Activated CD8-positive, alpha-beta memory T cell treated with anti-CD3 and anti-CD28 coated beads for 36 hours (primary cell): ENCODE measurements at regions not wholly inside any gene's neighbourhood (a gene's known extent, or its start where the extent isn't known, plus 50 kb on each side); places are given as distances from the start of the nearest gene placed in this dataset.

Source experiments
- CTCF ChIA-PET: fragments of 350-600 bp; sonication (Branson Sonifier 250); formaldehyde crosslinking; loops from one replicate; lab custom pipeline; 2021; ENCODE audit warnings: antibody characterized with exemption; lab: Charles Lee
- POLR2A ChIA-PET: fragments of 350-600 bp; sonication (Branson Sonifier 250); formaldehyde crosslinking; loops from one replicate; lab custom pipeline; 2021; ENCODE audit warnings: antibody characterized with exemption; lab: Charles Lee

DNA sequence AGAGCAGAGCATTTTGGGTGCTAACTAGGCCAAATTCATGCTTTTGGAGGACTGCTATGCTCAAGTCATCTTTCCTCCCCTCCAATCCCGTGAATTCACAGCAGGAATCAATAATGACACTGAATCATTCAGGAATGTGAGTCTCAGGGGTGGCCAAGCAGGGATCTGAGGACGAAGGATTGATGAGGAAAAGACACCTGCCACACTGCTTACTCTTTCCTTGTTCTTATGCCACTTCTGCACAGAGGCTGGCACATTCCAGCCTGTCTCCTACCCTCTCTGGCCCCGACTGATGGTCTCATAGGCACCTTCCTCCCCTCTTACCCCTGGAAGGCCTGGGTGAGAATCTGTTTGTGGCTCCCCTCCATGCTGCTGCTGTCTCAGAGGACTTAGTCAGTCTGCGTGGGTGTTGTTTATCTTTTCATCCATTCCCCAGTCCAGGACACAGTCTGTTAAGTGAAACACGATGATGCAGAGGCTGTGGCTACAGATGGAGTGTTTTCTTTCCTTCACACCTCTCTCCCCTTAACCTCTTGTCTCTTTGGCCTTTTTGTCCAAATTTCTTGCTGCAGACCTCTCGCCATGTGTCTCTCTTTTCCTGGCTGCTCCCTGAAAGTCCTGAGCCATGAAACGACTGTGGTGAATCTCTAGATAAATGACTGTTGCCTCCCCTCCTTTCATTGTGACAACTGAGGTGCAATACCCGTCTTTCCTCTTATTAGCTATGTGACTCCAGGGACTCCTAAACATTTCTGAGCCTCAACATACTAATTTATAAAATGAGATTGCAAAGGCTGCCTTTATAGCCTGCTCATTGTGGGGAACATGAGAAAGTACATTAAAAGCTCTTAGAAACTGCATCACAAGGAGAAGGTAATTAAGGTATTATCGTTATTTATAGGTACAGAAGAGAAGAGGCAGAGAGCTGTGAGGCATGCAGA lies 86.9 kb downstream of the RDH14 start:
- CTCF ChIA-PET, result no interaction called here
- POLR2A ChIA-PET, result no interaction called here

DNA sequence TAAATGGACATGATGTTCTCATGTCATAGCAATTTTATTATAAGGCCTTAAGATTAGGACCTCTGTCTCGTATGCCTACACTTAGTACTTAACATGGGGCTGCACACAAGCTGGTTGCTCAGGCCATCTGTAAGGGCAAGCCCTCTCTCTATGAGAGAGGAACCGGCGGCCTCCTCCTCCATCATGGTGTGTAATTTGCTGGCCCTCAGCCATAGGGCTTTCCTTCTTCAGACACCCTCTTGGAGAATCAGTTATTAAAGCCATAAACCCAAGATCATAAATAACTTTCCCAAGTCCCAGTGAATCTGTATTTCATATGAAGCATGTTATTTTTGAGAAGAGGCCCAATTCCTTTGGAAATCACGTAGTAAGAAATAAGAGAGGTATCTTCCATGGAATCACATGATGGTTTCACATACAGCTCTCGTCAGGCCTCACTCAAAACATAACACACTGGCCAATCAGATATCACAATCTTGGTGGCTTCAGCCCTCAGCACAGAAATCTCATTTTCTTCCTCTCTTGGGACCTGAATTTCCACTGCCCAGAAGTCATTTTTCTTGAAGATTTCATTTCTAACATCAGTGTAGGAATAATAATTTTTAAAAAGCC lies 92.6 kb downstream of the RDH14 start:
- ChIA-PET CTCF (no interaction called here), POLR2A (no interaction called here)

DNA sequence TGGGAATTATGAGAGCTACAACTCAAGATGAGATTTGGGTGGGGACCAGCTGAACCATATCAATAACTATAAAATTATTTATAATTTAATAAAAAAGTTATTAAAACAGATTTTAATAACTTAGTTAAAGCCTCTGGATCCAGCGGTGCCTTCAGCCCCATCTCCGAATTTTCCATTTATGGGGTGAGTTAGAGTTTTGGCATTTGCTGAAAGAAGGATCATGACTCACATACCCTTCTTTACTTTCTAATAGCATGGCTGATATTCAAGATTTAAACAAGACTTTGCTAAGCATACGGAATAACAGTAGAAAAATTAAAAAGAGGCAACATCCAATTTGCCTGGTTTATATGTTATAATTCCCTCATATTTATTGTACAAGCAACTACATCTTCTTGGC lies 94.5 kb downstream of the RDH14 start:
- ChIA-PET POLR2A (no interaction called here), CTCF (no interaction called here)

DNA sequence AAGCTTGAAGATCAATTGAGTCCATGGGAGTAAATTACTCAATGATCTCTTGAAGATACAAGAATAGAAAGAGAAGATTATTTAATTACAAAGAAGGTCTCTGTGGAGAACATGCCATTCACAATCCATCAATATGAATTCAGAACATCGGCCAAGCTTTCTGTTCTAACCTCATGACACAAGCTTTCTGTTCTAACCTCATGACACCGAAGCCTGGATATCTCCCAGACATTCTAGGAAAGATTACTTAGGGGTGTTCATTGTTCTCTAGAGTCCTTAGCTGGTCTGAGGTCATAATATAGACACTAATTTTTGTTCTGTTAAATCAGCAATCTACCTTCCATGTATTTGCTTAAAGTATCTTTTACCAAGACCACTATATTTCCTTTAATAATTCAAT lies 95.5 kb downstream of the RDH14 start:
- ChIA-PET CTCF (no interaction called here), POLR2A (no interaction called here)

DNA sequence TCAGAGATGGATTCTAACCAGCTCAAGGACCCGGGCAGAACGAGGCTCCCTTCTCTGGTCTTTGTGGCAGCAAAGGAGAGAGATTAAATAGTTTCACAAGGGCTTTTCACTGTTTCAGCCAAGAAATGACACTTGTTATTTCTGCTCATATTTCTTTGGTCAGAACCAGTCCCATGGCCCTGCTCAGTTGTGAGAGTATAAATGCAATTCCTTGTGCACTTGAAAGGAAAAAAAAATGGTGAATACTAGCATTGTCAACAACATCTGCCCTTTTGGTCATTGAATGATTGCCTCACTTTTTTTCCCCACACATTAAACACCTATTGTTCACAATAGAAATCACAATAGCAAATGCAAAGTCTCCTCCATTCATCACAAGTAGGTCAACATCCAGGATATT lies 104.4 kb downstream of the RDH14 start:
- ChIA-PET CTCF (no interaction called here), POLR2A (no interaction called here)

DNA sequence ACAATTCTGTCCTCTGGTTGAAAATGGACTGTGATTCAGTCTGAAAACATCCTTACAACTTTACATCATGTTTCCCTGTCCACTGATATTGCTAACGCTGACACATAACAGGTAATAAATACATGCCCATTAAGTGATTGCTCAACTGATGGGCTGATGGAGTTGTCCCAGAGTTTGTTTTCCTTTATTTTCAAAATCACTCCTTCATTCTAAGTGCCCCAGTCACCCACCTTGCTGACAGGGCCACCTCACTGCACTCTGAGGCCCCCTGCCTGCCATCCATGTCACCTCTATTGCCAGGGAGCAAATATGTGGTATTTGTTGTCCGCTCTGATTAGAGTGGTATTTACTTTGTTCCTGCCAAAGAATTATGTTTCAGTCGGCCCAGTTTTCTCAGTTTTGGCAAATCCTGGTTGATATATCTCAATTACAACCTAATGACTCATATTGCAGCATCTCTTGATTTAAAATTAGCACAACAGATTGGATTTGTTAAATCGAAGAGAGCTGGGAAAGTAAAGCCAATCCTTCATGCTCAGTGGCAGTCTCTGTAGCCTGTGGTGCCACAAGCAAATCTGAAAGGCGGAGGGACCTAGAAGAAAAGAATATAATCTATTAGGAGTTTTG lies 105.1 kb downstream of the RDH14 start:
- ChIA-PET POLR2A (no interaction called here), CTCF (no interaction called here)

DNA sequence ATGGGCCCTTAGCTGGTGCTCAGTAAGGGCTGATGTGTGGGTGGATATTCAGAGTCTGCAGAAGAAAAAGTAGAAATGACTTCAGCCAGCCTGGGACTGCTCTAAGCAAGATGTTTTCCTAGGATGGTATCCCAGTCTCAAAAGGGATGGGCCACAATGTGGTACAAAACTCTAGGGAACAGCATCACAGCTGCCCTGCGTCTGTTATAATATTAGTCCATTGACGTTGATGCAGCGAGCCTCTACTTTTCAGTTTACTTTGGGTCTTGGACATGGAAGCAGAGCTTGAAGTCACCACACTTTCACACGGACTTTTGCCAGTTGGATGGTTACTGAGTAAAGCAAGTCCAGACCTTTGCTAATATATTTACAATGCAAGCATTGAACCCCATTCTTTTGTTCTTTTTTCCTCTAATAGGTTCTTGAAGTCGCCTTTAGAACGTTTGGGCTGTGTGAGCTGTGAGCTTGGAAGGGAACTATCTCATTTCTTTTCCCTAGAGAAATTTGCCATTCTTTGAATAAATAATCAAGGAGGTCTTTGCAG lies 105.7 kb downstream of the RDH14 start:
- CTCF ChIA-PET, result no interaction called here
- POLR2A ChIA-PET, result no interaction called here

DNA sequence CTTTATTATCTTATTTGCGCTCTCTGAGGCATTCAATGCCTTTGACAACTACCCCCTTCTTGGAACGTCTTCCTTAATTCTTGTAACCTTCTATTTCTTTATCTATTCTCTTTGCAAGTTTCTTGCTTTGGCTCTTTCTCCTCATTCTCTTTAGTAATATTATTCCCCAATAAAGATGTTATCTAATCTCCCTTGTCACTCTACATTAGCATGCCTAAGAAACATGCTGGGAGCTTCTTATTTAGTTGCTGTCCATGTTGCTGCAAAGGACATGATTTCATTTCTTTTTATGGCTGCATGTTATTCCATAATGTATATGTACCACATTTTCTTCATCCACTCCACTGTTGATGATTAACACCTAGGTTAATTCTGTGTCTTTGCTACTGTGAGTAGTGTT lies 113.7 kb downstream of the RDH14 start:
- ChIA-PET CTCF (no interaction called here), POLR2A (no interaction called here)

DNA sequence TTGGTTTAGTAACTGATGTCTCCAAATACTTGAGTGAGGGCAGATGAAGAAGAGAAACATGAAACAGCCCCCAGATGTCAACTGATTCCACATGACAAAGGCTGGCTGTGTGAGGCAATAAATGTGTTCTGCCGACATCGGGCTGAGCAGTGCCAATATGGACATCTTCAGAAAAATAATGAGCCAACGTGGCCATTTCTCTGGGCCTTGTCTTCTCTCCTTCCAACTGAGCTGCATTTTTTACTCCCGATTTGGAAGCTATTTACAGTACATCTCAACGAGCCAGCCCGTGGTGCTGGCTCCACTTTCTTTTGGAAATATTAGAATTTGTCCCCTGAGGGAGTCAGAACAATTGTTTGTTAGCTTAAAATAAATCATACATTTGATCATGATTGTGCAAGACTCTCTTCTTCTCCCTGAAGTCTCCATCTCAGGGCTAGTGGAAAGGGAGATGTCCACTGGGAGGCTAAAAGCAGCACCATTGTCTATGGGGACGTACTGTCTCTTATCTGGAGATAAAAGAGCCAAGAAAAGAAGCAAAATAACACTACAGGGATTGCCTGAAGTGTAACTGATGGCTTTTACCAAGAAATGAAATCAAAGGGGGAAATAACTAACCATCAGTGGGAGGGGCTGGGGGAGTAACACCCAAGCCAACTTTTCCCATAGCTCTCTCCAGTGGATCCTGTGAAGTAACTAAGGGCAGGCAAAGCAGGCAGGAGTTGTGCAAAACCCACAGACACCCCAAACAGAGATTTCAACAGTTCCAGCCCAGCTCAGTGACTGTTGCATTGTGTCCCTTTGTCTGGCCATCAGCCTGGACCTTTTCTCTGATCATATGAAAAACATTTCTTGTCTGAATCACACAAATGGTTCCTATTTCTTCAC lies 114.8 kb downstream of the RDH14 start:
- ChIA-PET POLR2A (no interaction called here), CTCF (no interaction called here)

DNA sequence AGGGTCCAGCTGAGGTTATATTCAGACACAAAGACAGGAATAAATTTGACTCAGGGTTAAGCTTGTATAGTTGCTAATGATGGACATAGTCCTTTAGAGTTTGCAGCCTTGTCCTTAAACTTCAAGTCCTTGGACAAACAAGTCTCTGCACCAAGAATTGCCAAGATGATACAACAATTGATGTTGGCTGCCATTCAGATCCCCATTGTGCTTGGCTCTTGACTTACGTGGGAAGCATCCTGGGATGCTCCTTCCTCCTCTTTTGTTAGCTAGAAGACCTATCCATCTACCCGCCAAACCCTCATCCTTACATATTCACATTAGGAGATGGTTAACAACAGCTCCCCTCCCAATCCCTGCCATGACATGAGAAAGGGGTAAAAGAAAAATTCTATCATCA lies 115.6 kb downstream of the RDH14 start:
- POLR2A ChIA-PET, result no interaction called here
- CTCF ChIA-PET, result no interaction called here

DNA sequence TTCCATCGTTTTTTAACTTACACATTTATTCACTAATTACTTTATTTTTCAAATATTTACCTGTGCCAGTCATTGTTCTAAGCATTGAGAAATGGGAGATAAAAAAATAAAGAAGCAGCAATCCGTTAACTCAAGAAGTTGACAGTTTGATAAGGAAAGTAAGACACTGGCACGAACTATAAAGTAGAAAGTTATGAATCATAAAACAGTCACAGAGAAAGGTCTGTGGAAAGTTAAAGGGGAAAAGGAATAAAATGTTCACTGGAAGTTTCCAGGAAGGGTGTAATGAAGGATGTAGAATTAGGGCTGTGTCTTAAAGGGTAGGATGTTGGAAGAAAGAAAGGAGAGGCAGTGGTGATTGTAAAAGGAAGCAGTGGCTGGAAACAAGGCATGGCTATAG lies 118.9 kb downstream of the RDH14 start:
- ChIA-PET CTCF (no interaction called here), POLR2A (no interaction called here)

DNA sequence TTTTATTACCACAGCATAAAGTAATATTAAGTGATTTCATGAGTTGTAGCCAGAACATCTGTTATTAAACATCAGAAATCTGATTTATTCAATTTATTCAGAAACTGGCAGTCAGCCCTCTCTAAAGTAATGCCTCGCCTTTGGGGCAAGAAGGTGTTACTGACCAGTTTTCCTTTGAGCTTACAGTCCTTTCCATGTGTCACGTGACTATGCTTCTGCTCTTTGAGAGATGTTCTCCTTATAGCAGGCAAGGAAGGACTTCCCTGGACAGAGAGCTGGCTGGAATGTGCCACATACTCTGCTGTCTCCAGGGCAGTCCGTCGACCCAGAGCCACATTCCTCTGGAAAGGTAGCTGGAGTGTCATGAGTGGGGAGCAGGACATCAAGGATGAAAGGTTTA lies 119.7 kb downstream of the RDH14 start:
- CTCF ChIA-PET, result no interaction called here

DNA sequence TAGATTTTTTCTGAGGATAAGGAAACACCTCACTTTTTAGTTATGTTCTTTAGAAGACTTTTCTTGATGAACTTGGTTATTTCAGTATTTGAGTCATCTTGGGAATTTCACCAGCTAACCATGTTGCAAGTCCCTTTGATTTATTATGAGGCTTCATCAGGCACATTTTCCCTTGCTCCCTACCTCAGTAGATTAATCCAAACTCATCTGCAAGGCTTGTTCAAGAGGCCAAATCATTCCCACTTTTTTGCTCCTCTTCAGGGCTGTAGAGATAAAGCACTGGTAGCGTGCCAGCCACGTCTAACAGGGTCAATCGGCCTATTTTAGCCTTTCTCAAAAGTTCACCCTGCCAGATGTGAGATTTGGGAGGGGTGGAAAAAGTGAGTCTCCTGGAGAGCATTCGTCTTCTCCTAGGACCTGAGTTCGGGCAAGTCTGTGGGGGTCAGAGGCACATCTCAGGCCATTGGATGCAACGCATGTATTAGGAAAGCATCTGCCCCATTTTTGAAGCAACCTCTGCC lies 120.3 kb downstream of the RDH14 start:
- ChIA-PET POLR2A (no interaction called here), CTCF (no interaction called here)

More for the DNA sequence above, 119.7 kb downstream of the RDH14 start:
- POLR2A ChIA-PET, result no interaction called here

DNA sequence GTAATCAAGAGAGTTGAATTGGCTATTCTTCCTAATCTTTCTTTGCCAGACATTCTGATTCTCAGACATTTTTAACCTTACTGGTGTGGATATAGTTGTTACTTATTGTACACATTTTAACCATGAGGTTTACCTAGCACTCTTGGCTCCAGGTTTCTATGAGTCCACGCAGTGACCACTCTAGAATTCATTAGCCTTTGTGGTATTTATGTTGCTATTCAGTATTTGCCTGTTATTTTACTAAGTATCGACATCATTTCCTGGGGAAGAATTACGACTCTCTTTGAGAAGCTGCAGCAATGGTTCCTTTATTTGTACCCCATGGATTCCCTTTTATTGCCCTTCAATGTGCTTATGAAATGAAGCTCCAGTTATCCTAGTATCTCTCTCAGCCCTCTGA lies 120.7 kb downstream of the RDH14 start:
- POLR2A ChIA-PET, result no interaction called here
- CTCF ChIA-PET, result no interaction called here

DNA sequence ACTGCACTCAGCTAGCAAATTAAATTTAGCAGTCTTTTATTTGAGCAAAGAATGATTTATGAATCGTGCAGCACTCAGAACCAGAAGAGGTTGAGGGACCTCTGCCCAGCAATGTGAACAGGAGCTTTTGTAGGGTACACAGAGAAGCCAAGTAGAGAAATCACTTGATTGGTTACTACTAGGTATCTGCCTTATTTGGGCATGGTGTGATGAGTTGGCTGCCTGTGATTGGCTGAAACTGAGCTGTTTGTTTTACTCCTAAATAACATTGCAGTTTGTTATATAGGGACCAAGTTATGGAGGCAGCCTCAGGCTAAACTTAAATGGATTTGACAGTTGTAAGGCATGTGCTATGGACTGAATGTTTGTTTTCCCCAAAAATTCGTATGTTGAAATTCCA lies 122.5 kb downstream of the RDH14 start:
- ChIA-PET CTCF (no interaction called here), POLR2A (no interaction called here)

DNA sequence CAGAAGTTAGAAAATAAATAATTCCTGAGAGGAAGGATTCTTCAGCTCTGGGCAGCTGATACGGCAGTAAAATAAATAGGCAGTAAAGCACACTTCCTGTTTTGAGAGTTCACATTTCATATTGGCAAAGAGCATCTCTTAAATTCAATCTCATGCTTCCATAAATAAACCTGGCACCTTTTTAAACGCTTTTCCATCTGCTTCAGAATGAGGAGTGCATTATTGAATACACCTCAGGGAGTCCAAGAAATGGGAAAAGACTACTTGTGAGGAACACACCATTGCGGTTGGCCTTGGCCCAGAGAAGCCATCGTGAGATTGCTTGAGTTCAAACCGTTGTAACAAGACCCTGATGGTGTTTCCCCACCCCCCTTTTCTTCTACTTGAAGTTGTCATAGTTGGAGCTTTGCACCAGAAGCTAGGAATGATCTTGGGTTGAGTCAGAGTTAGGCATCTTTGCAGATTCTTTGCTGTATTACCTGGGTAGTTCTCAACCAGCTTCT lies 123.9 kb downstream of the RDH14 start:
- CTCF ChIA-PET, result no interaction called here
- POLR2A ChIA-PET, result no interaction called here

DNA sequence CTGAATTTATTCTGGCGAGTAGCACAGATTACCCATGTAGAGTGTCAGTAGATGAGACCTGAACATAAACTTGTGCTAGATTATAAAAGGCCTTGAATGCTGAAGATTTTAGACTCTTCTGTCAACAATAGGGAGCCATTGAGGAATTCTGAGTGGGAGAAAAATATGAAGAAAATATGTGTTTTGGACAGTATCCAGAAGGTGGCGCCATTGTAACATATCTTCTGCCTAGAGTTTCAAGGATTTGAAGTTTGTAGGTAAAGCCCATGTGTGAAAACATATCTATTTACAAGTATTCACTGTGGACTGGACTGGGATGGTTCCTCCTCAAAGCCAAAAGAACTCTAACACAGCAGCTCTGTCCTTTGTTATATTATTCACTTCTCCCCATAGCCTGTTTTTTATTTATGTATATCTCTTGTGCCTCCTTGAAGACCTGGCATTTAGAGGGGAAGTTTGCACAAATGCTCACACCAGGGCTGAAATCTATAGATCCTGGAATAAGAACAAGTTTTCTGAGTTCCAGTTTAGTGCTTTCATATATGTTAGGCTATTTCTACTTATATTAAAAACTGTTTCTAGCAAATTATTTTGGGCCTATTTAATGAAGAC lies 124.9 kb downstream of the RDH14 start:
- CTCF ChIA-PET, result no interaction called here
- POLR2A ChIA-PET, result no interaction called here

DNA sequence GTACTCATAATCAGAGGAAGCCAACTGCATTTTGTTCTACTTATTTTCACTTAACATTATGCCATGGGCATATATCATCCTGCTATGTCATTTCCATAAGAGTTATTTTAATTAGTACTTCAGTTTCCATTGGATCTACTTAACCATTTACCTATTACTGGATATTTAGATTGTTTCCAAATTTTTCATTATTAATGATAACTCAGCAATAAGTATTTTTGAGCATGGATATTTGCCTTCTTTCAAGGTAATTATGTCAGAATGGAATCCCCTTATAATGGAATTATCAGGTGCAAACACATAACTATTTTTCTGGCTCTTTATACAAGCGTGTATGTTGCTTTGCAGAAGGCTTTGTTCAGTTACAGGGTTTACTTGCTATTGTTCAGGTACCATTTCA lies 126.6 kb downstream of the RDH14 start:
- POLR2A ChIA-PET, result no interaction called here
- CTCF ChIA-PET, result no interaction called here

DNA sequence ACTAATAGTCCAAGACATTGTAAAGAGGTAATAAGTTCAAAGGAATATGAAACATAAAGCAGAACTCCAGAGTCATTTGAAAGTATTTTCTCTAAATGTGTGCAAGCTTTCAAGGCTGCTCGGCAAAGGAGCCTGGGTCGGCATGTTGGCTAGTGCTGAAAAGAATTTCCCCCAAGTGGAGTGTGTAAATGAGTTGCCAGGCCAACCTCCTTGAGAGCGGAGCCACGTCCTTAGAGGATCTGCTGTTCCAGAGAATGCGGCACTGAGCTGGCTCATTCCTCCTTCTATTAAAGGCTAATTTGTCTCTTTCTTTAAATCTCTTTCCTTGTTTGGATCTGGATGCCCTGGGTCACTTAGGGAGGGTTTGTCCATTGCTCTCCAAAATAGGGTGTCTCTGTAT lies 127.5 kb downstream of the RDH14 start:
- ChIA-PET POLR2A (no interaction called here), CTCF (no interaction called here)
